IPS DF 6.9 (cell line): ENCODE measurements at regions not wholly inside any gene's neighbourhood (a gene's known extent, or its start where the extent isn't known, plus 50 kb on each side); places are given as distances from the start of the nearest gene placed in this dataset.

Experiments used
- DNase-seq: peaks from one replicate; pipeline ENCODE4 v3.0.0-alpha.2; 2013; ENCODE audit warnings: low read depth, low spot score
- H3K27ac ChIP-seq: one replicate; pipeline ENCODE4 v1.5.1; 2013; ENCODE audit warnings: low read length, control low read depth
- H3K27me3 ChIP-seq: 2 replicates; pipeline ENCODE4 v1.6.1; 2013; ENCODE audit warnings: mild to moderate bottlenecking, low read length; ENCODE audit not compliant: control insufficient read depth, insufficient read depth
- H3K36me3 ChIP-seq: 2 replicates; pipeline ENCODE4 v1.6.1; 2013; ENCODE audit warnings: low read length; ENCODE audit not compliant: control insufficient read depth, insufficient read depth
- H3K4me1 ChIP-seq: 2 replicates; pipeline ENCODE4 v1.6.1; 2013; ENCODE audit warnings: low read length; ENCODE audit not compliant: control insufficient read depth, insufficient read depth
- H3K4me3 ChIP-seq: 2 replicates; pipeline ENCODE4 v1.5.1; 2013; ENCODE audit warnings: mild to moderate bottlenecking, low read length
- H3K9me3 ChIP-seq: 2 replicates; pipeline ENCODE4 v1.6.1; 2013; ENCODE audit warnings: low read length, inconsistent platforms; ENCODE audit not compliant: control insufficient read depth, insufficient read depth
- WGBS: extraction: QIAGEN DNeasy Blood & Tissue Kit; methylation state at CpG from one replicate; pipeline ENCODE4 v1.1.7; 2013; ENCODE audit warnings: mixed read lengths, missing lambda C conversion rate; ENCODE audit not compliant: insufficient read length, insufficient coverage; 5-methylcytosine and 5-hydroxymethylcytosine counted together

DNA sequence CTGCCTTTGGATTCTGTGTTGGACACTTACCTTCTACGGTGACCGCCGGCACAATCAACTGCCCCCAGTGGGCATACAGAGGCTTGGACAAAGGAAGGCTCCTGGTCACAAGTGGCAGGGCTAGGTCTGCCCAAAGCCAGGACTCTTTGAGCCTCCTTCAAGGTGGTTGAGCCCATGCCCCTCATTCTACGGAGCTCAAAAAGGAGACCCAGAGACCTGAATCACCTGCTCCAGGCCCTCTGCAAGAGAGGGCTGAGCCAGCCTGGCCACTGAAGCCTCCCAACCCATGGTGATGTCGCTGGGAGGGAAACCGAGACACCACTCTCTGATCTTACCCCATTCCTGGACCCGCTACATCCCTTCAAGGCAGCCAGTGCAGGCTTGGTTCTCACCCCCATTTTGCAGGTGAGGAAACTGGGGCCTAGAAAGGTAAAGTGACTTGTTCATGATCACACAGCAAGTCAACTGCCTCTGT is 87.9 kb downstream of the INHBB start:
- WGBS: no CpG with 5 or more reads among the region's 7 CpGs
- no peaks in the 10 kb centered on the region for H3K36me3 ChIP-seq
- H3K4me1 ChIP-seq: peaks cover 9% of the 10 kb centered on the region

DNA sequence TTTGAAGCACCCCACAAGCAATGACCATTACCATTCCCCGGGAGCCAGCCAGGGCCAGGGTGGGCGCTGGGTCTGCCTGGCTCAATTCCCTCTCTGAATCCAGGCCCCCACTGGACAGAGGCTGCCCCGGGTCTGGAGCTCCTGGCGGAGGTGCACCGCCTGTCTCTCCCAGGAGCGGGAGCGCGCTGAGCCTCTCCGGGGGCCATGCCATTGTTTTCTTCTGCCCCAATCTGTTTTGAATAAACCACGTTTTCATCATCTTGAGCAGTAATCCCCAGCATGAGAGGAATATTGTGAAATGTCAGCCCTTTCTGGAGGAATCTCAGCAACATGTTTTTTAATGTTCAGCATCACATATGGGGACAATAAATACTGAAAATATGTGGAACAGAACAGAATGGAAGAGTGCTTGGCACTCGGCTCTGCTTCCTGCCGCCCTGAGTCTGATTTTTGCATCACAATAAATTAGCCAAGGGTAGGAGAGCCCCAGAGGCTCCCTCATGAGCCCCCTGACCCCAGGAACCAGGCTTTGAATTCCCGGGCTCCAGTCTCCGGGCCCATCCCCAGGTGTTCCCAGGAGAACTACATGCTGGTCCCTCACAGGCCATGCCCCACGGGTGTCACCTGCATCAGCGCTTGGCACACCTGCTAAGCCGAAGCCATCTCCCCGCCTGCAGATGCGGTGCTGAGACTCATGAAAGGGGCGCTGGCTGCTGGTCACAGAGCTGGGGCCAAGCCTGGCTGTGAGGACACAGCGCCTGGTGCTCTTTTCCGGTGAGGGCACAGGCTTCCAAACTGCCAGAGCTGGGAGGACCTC is 88.8 kb downstream of the INHBB start:
- H3K4me1 ChIP-seq: peaks cover 5% of the 10 kb centered on the region
- no peak overlapping the region for H3K4me3 ChIP-seq
- no CpG with 5 or more reads among the region's 22 CpGs for WGBS
- DNase-seq: no peak
- no peaks in the 10 kb centered on the region; the same call in 1 of the 2 replicates for H3K27me3 ChIP-seq
- H3K36me3 ChIP-seq: no peaks in the 10 kb centered on the region
- no peak overlapping the region for H3K27ac ChIP-seq
- no peaks in the 10 kb centered on the region for H3K9me3 ChIP-seq

More for the DNA sequence above, 87.9 kb downstream of the INHBB start:
- Histone ChIP-seq H3K27ac (no peak overlapping the region), H3K27me3 (no peaks in the 10 kb centered on the region), H3K4me3 (no peak overlapping the region), H3K9me3 (no peaks in the 10 kb centered on the region)
- no peak for DNase-seq

DNA sequence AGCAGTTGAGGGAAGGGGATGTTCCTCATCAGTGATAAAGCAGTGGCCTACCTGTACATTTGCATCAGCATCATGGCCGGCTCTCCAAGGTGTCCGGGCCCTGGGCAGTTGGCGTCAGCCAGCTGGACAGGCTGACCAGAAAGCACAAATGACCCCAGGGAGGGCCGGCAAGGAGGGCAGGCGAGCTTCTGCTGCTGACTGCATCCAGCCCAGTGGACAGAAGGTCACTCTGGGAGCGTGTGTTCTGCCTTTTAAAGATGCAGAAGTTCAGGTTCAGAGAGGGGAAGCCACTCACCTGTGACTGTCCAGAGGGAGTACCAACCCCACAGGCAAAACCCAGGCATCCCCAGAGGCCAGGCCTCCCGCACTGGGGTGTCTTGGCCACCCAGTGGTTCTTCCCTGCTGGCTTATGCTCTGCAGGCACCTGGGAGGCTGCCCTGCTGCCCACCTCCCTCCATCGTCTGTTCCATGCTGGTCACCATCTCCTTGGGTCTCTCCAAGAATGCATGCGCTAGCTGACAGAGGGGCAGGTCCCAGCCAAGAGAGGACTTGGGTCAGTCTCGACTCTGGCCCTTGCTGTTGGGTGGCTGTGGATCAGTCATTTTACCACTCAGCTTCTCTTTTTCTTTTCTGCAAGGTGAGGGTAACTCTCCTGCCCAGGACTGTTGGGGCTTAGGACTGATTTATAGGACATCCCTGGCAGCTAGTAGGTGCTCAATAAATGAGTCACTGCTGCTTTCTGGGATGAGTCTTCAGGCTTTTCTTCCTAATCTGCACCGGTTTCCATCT is 89.9 kb downstream of the INHBB start:
- no peaks in the 10 kb centered on the region for H3K36me3 ChIP-seq
- H3K4me3 ChIP-seq: no peak overlapping the region
- no peak for DNase-seq
- no peak overlapping the region for H3K27ac ChIP-seq
- no CpG with 5 or more reads among the region's 11 CpGs for WGBS
- H3K9me3 ChIP-seq: no peaks in the 10 kb centered on the region
- peaks cover 4% of the 10 kb centered on the region for H3K4me1 ChIP-seq
- H3K27me3 ChIP-seq: no peaks in the 10 kb centered on the region; the same call in 1 of the 2 replicates

DNA sequence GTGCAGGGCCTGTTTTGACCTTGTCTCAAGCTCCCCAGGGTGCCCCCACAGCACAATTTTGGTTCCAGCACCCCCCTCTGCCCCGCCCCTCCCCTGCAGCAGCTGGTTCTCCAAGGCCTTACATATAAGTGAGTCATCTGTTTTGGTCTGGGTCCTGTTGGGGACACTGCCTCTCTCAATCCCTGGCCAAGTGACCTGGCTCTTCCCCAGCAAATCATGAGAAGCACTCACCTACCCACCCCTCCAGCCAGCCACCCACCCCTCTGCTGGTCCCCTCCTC is 90.5 kb downstream of the INHBB start:
- H3K9me3 ChIP-seq: no peaks in the 10 kb centered on the region
- H3K27ac ChIP-seq: no peak overlapping the region
- no peaks in the 10 kb centered on the region for H3K36me3 ChIP-seq
- DNase-seq: no peak
- peaks cover 4% of the 10 kb centered on the region for H3K4me1 ChIP-seq
- no peak overlapping the region for H3K4me3 ChIP-seq
- WGBS: no CpG with 5 or more reads among the region's 1 CpG
- peaks cover 3% of the 10 kb centered on the region; the same call in 1 of the 2 replicates for H3K27me3 ChIP-seq

DNA sequence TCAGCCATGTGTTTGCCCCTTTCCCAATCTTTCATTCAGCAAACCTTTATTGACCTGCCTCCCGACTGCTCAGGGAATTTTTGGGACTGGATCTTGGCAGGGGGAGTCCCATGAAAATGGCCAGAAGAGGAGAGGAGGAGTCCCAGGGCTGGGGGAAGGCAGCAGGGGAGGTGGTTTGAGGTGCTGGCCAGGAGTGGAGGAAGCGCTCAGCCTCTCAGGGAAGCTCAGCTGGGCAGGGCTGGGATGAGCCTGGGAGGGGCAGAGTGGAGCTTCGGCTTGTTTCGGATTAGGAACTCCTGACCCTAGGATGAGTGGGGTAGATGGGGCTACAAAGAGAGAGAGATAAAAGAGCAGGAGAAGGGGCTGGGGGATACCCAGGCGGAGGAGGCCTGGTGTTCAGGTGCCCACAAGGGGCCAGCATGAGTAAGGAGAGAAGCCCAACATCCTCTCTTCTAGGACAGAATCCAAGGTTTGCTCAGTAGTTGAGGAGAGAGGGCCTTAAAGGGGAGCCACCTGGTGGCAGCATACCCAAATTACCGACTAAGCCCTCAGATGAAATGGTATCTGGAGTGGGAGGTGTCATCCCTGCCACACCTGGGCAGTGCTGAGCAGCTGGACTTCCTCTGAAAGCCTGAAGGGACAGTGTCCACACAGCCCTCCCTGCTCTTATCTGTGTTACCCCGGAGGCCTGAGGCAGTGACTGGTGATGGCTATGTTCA is 91.1 kb downstream of the INHBB start:
- no peaks in the 10 kb centered on the region for H3K36me3 ChIP-seq
- peak; percentile 83 for DNase-seq
- peaks cover 7% of the 10 kb centered on the region; the same call in 1 of the 2 replicates for H3K27me3 ChIP-seq
- no peak overlapping the region for H3K27ac ChIP-seq
- no peak overlapping the region for H3K4me3 ChIP-seq
- peaks cover 6% of the 10 kb centered on the region for H3K4me1 ChIP-seq
- WGBS: no CpG with 5 or more reads among the region's 7 CpGs
- H3K9me3 ChIP-seq: no peaks in the 10 kb centered on the region

DNA sequence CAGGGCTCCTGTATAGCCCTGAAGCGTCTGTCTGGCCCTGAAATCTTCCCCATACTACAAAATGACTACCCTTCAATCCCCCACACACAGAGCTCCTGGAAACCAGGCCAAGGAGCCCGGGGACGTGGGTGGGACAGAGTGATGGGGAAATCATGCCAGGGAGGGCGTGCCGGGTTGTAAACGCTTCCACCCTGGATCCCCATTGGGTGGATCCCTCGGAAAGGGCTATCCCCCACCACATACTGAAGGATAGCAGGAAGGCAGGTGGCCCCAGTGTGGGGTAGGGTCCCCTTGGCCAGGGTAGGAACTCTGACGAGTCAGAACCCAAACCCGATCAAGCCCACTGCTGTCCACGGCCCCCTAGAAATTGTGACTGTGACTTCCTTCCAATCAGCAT is 91.7 kb downstream of the INHBB start:
- Histone ChIP-seq H3K9me3 (no peaks in the 10 kb centered on the region), H3K4me1 (peaks cover 6% of the 10 kb centered on the region), H3K27me3 (peaks cover 7% of the 10 kb centered on the region; the same call in 1 of the 2 replicates), H3K36me3 (no peaks in the 10 kb centered on the region), H3K27ac (no peak overlapping the region), H3K4me3 (no peak overlapping the region)
- no peak for DNase-seq
- no CpG with 5 or more reads among the region's 10 CpGs for WGBS

DNA sequence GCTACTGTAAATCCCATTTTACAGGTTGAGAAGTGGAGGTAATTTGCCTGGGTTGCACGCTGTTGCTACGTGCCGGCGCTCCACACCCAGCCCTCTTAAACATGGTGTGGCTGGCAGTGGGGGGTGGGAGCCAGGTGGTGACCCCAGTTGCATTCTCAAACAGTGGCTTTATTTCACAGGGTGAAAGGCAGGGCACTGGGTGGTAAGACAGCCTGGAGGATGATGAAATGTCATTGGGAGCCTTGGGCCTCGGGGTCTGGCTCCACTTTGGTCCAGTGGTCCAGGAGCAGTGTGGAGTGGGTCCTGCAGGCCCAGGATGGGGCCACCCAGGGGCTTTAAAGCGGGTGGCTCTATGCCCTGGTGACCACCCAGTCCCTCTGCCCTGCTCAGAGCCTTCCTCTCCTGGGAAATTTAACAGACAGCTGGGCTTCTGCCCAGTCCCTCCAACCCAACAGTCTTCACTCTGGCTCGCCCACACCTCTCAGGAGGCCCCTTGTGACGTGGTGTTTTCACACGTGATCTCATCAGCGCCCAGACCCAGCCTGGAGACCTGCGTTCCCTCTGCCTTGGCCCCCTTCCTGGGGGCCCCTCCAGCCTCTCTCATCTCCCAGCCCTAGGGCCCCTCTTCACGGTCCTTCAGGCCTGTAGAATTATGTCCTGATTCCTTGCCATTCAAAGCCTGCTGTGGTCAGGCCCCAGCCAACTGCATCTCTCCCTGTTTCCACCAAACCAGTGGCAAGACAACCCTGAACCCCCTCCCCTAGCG is 92.5 kb downstream of the INHBB start:
- WGBS: no CpG with 5 or more reads among the region's 13 CpGs
- H3K27ac ChIP-seq: no peak overlapping the region
- peaks cover 8% of the 10 kb centered on the region for H3K4me1 ChIP-seq
- no peak overlapping the region for H3K4me3 ChIP-seq
- H3K9me3 ChIP-seq: no peaks in the 10 kb centered on the region
- no peaks in the 10 kb centered on the region for H3K36me3 ChIP-seq
- H3K27me3 ChIP-seq: peaks cover 7% of the 10 kb centered on the region; the same call in 1 of the 2 replicates
- DNase-seq: no peak

DNA sequence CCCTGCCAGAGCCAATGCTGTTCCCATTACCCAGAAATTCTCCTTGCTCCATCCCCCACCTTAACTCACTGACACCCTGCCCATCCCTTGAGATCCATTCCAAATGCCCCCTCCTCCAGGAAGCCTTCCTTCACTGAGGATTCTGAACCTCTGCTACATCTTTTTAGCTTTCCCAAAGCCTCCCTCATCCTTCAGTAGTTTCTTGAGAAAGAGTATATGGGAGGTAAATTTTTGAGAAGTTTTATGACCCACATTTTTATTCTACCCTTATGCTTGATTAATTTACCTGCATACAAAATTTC is 93.1 kb downstream of the INHBB start:
- no peak for DNase-seq
- Histone ChIP-seq H3K9me3 (no peaks in the 10 kb centered on the region), H3K36me3 (no peaks in the 10 kb centered on the region), H3K4me1 (peaks cover 8% of the 10 kb centered on the region), H3K27ac (no peak overlapping the region), H3K27me3 (peaks cover 7% of the 10 kb centered on the region; the same call in 1 of the 2 replicates), H3K4me3 (no peak overlapping the region)

DNA sequence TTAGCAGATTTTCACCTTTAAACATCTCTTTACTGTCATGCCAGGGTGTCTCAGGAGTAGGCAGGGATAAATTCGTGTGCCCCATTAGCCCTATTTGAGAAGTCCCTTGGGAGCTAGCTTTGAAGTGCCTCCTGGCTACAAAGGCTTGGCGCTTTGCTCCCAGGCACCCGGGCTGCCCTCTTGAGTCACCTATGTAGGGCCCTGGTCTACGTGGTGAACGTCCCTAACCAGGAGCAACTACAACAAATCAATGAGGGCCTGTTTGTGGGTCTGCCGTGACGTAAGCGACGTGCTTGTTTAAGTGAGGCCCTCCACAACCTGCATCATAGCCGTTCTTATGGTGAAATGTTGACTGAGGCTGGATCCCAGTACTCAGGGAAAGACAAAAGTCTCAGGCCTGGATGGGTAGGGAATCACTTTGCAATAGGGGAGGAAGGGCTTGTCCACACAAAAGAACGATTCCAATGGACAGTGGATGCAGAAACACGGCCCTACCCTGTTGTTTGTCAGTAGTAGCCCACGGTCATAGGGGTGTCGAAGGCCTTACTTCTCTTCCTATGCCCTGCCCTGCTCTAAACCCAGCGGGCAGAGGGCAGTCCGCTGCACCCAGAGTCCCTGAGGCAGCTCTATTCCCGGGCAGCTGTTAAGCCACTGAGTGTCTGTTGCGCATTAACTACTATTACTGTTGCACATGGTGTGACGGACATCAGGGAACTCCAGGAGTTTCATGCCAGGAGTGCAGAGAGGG is 93.9 kb downstream of the INHBB start:
- DNase-seq: no peak
- H3K9me3 ChIP-seq: no peaks in the 10 kb centered on the region
- no peaks in the 10 kb centered on the region for H3K36me3 ChIP-seq
- no peak overlapping the region for H3K4me3 ChIP-seq
- WGBS: no CpG with 5 or more reads among the region's 19 CpGs
- H3K4me1 ChIP-seq: peaks cover 8% of the 10 kb centered on the region
- no peak overlapping the region for H3K27ac ChIP-seq
- peaks cover 7% of the 10 kb centered on the region; the same call in 1 of the 2 replicates for H3K27me3 ChIP-seq
